GM18873 (cell line): ENCODE measurements at regions not wholly inside any gene's neighbourhood (a gene's known extent, or its start where the extent isn't known, plus 50 kb on each side); places are given as distances from the start of the nearest gene placed in this dataset.

Experiments used
- ATAC-seq: cut with Tn5 transposase; IDR thresholded peaks from one replicate; pipeline ENCODE4 v1.9.1; 2021; ENCODE audit warnings: mild to moderate bottlenecking, moderate library complexity, moderate number of reproducible peaks; ENCODE audit not compliant: unreplicated experiment, low FRiP score

DNA sequence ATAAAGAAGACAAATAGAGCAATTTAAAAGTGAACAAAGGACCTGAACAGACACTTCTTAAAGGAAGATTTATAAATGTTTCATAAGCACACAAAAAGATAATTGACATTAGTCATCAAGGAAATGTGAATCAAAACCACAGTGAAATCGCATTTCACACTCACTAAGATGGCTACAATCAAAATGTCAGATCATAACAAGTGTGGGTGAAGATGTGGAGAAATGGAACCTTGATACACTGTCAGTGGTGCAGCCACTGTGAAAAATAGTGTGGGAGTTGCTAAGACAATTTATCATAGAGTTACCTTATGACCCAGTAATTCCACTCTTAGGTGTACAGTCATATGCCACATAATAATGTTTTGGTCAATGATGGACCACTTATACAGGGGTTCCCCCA, 54.5 kb upstream of the HTR4 start:
- ATAC-seq, result no peak

DNA sequence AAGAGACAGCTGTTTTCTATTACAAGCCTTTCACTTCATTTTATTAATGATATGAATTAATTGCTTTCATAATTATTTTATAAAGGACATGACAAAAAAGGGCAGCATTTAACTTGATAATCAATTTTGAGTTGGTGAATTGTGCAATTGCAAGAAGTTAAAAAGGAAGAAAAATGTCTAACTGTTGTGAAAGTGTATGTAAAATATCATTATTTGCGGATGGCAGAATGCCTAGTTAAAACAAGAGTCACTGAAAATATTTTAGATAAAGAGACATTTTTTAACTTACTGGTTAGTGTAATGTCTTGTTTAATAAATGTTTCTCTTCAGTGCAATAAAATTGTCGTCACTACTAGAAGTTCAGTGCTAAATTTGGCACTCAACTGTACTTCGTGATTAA, 57.6 kb upstream of the HTR4 start:
- no peak for ATAC-seq

DNA sequence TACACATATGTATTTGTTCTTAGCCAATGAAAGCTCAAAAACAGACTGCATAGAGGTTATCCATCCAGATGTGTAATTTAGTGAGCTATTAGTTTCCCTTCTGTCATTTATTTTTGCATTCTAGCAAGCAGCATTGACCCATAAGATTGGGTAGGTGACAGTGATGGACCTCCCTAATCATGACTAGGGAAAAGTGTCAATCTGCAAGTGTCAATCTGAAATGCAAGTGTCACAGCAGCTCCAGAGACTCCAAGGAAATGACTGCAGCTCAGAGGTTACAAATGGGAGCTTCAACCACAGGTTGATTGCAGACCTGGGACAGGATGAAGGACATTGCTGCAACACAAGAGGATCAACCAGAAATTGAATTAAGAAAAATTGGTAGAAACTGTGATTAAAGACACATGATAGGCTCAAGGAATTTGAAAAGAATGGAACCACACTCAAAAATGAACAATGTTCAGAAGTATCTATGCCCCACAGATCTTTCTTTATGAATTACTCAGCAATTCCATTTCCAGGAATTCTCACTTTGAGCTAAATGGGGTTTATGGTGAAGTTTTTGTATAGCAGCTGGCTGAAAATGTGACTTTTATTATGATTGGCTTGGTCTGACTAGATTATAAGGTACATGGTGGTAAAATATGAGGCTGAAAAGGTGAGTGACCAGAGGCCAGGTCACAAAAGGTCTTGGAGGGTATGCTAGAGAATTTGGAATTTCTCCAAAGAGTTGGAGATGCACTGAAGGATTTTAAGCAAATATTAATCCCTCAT, 59.6 kb upstream of the HTR4 start:
- ATAC-seq, result no peak

DNA sequence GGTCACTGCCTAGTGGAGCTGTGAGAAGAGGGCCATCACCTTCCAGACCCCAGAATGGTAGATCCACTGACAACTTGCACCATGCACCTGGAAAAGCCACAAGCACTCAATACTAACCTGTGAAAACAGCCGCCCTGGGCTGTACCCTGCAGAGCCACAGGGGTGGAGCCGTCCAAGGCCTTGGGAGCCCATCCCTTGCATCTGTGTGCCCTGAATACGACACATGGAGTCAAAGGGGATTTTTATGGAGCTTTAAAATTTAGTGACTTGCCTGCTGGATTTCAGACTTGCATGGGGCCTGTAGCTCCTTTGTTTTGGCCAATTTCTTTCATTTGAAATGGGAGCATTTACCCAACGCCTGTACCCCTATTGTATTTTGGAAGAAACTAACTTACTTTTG, 62.4 kb upstream of the HTR4 start:
- ATAC-seq, result no peak

DNA sequence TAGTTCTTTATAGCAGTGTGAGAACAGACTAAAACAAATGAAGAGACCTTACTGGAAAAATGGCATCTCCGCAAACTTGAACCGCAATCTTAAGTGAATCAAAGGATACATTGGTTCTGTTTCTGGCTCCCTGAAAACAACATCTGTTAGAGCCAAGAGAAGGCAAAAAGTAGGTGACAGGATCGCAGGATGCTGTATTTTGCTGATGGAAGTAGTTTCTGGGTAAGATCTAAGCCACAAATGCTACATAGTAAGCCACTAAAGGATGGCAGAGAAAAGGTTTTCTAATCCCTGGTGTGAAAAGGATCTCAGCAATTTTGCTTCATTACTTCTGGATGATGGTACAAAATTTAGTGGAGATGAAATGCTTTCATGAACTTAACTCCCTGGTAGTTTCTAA, 63.3 kb upstream of the HTR4 start:
- ATAC-seq, result no peak

DNA sequence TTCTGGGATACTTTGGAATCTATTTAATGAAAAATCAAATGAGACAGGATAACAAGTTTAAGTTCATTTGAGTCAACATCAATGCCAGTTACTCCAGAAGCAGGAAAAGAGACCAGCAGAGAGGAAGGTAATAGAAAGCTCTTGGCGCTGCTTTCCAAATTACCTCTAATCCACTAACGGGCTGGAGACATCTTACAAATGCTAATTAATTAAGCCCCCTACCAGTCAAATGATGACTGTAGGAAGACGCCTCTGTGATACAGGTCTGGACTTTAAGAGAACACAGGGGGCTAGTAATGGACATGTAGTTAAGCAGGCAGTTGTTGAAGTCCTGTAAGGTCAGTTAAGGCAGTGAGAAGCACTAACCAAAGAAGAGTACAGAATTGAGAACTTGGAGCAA, 65.3 kb upstream of the HTR4 start:
- ATAC-seq, result no peak

DNA sequence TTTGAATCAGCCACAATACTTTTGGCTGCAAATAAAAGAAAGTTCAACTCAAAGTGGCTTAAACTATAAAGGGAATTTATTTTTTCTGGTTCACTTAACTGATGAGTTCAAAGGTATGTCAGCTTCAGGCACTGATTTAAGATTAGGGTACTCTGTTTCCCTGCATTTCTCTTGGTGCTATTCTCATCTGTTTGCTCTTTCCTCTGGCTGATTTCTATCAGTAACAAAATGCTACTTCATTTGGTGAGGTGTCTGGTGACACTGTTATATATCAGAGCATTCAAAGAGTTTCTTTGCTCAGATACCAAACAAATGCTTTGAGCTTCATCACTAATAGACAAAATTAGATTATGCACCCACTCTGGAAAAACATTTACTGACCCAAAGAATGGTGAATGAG, 65.9 kb upstream of the HTR4 start:
- ATAC-seq, result no peak

DNA sequence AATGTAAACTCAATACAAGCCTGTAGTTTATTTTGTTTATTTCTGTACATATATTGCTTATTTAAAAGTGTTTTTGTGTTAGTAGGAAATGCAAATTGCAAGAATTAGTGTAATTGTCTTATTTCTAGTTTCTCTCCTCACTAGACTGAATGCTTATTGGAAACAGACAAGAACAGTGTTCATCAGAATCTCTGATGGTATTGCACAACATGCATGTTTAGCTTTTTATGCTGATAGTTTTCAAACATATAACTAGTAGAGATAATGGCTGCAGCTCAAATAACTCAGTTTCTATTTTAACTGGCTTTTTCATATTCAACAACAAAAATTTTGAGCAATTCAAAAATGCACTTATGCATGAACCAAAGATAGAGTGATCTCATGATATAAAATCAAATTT, 68.8 kb upstream of the HTR4 start:
- no peak for ATAC-seq

DNA sequence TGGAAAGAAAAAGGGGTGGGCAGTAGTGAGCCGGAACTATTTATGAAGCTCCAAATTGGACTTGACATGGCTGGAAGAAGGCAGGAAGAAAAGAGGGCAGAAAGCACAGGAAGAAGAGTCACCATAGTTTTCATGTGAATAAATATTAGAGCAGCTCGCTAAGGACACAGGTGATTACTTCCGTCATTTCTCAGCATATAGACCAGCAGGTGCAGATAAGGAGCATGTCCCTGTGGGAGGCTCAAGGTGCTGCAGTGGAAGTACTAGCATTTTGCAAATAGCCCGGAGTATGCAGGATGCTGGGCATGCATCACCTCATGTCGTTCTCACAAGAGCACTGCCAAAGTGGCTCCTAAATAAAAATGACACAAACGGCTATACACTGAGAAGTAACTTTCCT, 71.3 kb upstream of the HTR4 start:
- no peak for ATAC-seq

DNA sequence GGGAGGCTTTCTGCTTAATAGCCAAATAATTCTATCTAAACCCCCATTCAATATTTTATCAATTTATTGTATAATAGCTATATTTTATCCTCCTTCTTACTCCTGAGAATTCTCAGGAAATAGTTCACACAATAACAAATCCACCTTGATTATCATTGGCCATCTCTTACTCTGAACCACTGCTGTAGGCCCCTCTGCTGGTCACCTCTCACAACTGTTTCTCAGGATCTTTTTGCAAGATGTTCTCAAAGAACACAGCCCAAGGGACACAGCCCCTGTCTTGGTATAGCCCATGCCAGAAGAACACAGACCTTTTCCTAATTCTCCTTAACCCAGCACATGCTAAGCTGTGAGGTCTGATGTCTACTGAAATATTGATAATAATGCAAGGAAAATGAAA, 74.9 kb upstream of the HTR4 start:
- no peak for ATAC-seq

DNA sequence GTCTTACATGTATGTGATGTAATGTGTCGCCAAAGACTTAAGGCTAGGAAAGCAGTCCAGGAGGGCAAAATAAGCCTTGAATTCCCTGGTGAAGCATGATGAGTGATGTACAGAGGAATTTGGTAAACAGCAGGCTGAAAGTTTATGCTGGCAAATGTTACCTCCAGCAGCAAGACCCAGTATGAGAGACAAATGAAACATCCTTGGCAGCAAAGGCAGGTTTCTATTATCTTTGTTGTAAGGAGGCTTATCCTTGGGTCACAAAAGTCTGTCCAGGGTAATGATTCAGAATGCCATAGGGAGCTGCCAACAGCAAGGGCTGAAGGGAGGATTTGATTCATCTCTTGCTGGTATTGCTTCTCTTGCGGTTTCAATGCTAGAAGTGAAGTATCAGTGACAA, 75.9 kb upstream of the HTR4 start:
- ATAC-seq, result no peak

DNA sequence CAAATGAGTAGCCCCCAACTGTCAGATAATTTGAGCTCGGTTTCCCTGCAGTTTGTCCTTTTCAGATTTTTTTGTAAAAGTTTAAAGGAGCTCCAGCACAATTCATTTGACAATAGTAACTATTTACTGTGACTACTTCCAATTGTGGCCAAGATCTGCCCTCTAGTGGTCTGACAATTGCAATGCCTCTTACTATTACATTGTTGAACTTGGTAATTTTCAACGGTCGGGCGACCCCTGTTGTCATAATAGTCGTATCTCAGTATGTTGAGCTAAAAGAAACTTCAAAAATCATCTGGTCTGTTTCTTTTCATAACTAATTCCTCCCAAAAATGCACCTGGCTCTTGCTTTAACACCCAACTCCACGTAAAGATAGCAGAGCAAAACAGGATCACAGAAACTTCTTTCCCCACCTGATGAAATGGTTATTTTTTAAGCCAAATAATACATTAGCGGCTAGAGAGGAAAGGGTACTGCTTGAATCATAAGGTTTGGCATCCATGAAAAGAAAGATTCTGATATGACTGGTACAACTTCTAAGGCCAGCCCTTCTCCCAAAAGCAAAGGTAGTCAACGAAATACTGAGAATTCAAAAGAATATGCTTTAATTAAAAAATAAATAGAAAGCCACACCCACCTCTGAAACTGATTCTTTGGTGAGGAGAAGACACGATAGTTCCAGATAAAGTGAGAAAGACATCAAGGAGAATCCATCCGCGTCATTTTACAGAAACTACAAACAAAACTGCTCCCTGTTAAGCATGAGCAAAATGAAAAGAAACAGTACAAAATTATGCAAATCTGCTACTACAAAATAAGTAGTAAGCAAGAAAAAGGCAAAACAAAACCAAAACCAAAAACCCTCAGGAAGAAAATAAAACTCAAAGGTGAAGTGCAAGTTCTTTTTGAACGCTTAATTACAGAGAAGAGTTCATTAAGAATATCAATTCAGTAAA, 76.9 kb upstream of the HTR4 start:
- peak; percentile 92 for ATAC-seq

DNA sequence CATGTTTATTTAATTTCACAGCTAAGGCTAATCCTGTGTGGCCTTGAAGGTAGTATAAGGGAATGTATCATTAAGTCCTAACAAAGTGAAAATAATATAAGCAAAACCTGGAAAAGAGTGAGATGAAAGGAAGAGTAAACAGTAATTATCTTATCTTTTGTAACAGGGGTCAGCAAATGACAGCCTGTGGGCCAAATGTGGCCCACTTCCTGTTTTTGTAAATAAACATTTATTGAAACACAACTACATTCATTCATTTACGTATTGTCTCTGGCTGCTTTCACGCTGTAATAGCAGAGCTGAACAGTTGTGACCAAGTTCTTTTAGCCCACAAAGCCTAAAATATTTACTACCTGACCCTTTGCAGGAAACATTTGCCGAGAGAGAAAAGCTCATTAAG, 78.4 kb upstream of the HTR4 start:
- no peak for ATAC-seq

DNA sequence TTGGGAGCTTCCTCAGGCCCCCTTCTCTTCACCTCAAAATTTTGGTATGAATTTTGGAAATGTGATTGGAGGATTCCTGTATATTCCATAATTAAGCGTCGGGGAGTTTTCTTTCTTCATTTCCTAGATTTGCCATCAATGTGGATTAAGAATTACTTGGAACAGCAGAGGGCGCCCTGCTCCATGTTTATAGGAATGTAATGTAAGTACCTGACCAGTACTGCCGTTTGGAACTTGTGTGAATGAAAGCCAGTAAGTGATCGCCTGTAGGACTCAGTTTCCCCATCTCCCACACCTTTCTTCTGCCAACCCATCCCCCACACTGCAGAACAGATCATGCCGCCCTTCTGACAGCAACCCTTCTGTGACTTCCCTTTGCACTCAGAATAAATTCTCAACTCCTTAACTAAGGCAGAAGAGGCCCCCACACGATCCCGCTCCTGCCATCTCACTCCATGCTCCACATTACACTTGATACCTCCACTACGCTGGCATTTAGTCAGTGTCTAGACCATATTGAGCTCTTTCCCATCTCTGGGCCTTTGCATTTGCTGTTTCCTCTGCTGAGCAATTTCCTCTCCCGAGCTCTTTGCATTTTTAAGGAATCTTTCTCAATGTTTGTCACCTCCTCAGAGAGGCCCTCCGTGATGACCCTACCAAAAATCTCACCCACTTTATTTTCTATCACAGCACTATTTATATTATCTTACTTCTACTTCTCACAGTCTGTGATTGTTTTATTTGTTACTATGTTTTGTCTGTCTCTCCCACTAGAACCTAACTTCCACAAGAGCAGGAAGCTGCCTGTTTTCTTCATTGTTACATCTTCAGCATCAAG, 79.5 kb upstream of the HTR4 start:
- no peak for ATAC-seq

DNA sequence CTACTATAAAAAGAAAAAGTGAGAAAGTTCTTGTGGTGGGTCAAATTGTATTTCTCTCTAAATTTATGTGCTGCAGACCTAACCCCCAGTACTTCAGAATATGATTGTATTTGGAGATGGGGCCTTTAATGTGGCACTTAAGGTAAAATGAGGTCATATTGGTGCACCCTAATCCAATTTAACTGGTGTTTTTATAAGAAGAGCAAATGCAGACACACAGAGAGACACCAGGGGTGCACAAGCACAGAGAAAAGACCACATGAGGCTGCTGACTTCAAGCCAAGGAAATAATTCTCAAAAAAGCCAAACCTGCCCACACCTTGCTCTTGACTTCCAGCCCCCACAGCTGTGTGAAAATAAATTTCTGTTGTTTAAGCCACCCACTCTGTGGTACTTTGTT, 80.2 kb upstream of the HTR4 start:
- no peak for ATAC-seq

DNA sequence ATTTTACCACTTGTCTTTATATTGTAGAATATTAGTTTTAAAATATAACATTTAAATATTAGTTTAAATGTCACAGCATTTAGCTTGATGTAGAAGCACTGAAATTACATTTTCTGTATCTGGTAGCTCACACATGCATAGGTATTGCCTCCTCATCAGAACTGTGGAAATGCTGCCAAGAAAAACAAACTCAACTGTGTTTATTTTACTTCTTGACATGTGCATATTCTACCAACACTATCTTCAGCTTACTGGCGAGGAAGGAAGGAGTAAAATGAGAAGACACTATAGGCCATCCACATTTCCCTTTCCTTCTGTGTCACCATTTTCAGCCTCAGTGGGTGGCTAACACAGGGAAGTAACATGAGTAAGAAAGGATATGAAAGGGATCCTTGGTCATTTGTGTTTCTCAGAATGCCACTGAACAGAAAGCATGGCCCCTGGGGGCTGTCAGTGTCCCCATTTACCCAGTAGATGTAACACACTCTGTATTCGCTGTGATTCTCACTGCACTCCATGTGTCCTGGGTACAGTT, 81.0 kb upstream of the HTR4 start:
- no peak for ATAC-seq

DNA sequence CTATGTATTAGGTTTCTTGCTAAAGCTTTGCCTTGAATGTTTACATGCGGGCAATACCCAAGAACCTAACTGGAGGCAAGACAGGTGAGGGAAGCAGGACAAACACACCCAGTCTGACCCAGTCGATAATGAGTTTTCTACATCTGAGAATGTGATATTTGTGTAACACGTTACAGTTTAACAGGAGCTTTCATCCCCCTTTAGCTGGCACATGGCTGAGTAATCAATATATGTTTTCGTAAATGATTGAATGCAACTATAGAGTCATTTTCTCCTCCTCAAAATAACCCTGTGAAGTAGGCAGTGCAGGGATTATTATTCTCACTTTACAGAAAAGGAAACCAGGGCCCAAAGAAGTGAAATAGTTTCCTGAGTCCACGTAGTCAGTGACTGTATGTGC, 84.7 kb upstream of the HTR4 start:
- no peak for ATAC-seq

DNA sequence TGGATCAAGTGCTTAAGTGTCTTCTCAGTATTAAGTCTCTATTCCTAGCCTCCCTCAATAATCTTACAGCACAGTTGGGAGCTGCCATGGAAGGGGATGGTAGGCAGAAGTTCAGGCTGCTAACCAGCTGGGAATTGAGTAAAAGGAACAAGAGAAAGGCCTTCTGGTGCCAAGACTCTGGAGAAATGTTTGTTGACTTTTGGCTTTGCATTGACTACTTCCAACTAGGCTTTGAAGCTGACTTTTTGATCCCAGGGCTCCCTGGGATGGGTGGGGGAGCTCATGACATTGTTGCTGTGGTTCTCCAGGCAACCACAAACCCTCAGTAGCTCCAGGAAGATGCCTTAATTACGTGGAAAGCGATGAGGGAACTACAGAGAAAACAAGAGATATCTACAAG, 85.2 kb upstream of the HTR4 start:
- no peak for ATAC-seq

DNA sequence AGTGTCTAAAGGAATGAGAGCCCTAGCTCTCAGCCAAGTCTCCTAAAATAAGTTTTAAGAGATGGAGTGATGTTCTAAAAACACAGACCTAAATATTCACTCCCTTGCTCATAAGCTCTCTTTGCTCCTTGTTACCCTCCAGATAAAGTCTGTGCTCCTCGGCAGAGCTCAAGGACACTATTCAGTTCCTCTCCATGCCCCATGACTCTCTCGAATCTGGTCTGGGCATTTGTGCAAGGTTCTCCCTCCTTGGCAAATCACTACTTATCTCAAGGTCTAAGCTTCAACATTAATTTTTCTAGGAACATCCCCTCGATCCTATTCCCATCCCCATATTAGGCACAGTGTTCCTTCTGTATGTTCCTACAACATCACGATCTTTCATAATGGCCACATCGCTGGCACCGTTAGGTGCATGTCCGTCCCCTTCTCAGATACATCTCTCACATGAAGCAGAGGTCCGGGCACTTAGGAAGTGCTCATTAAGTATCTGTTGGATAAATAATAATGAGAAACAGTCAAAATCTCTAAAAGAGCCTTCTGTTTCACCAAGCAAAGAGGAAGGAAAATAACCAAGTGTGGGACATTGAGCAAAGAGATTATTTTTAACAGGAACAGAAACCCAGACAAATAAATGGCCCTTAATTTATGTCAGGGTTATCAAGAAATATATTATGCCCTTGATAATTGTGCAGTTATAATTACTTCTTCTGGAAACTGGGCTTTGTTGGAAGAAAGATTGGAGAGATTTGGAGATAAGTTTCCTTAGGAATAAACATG, 85.9 kb upstream of the HTR4 start:
- no peak for ATAC-seq
